Mucosa of stomach (tissue), 1 donor: ENCODE measurements at regions not wholly inside any gene's neighbourhood (a gene's known extent, or its start where the extent isn't known, plus 50 kb on each side); places are given as distances from the start of the nearest gene placed in this dataset.

Experiments used
- H3K27me3 ChIP-seq: one replicate; pipeline ENCODE4 v1.7.0; 2013; ENCODE audit warnings: mild to moderate bottlenecking, low read length; ENCODE audit not compliant: control insufficient read depth, insufficient read depth
- H3K36me3 ChIP-seq: one replicate; pipeline ENCODE4 v1.7.0; 2013; ENCODE audit warnings: low read length; ENCODE audit not compliant: control insufficient read depth, insufficient read depth
- H3K4me1 ChIP-seq: one replicate; pipeline ENCODE4 v1.7.0; 2013; ENCODE audit warnings: mild to moderate bottlenecking, low read length; ENCODE audit not compliant: control insufficient read depth, insufficient read depth
- H3K4me3 ChIP-seq: one replicate; pipeline ENCODE4 v1.7.0; 2013; ENCODE audit warnings: low read length
- H3K9ac ChIP-seq: one replicate; pipeline ENCODE4 v1.7.0; 2013; ENCODE audit warnings: mild to moderate bottlenecking, low read length, moderate library complexity
- H3K9me3 ChIP-seq: one replicate; pipeline ENCODE4 v1.7.0; 2013; ENCODE audit warnings: mild to moderate bottlenecking, low read length, moderate library complexity; ENCODE audit not compliant: control insufficient read depth
- donor health status: Pancreatic carcinoma.

DNA sequence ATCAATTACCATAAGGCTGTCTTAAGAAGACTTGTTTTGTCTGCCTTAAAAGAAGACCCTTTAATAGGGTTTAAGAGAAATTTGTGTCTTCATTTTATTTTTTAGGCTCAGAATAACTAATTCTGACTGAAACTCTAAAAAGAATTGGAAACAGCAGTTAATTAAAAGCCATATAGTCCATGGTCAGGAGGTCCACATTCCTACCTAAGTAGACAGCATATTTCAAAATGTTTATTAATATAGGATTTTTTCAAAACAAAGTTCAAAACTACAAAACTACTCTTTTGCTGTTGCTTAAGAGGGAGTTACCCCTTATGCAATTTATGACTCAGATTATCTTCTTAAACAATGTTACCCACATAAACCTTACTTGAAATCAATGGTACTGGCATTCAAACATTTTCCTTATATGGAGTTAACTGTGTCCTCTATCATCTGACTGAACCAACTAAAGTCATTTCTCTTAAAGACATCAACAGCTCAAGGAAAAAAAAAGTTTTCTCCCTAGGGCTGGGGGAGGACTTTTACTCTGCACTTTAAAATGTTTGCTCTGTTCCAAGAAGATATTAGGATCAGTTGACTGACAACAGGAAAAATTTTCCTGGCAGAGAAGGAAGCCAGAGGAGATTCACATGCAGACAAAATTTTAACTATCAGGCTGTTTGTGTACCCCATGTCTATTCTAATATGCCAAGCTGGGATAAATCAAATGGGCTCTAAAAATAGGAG, 56.8 kb upstream of the NANOGP8 start:
- no peaks in the 10 kb centered on the region for H3K27me3 ChIP-seq
- H3K9ac ChIP-seq = no peak overlapping the region
- no peak overlapping the region for H3K4me3 ChIP-seq
- no peaks in the 10 kb centered on the region for H3K9me3 ChIP-seq
- no peaks in the 10 kb centered on the region for H3K4me1 ChIP-seq
- H3K36me3 ChIP-seq = no peaks in the 10 kb centered on the region

DNA sequence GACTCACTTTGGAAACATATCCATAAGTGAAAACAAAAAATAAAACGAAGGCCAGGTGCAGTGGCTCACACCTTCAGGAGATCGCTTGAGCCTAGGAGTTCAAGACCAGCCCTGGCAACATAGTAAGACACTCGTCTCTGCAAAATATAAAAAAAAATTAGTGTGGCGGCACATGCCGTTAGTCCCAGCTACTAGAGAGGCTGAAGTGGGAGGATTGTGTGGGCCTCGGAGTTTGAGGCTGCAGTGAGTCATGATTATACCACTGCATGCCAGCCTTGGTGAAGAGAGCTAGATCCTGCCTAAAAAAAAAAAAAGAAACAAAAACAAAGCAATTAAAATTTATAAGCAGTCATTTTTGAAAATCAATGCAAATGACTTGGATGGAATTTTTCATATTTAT, 54.7 kb upstream of the NANOGP8 start:
- no peak overlapping the region for H3K4me3 ChIP-seq
- no peak overlapping the region for H3K9ac ChIP-seq
- H3K36me3 ChIP-seq = no peaks in the 10 kb centered on the region
- no peaks in the 10 kb centered on the region for H3K9me3 ChIP-seq
- no peaks in the 10 kb centered on the region for H3K27me3 ChIP-seq
- H3K4me1 ChIP-seq = no peaks in the 10 kb centered on the region

- H3K9ac ChIP-seq = no peak overlapping the region
- no peaks in the 10 kb centered on the region for H3K9me3 ChIP-seq
- H3K4me3 ChIP-seq = no peak overlapping the region
- no peaks in the 10 kb centered on the region for H3K4me1 ChIP-seq
- H3K27me3 ChIP-seq = no peaks in the 10 kb centered on the region
- no peaks in the 10 kb centered on the region for H3K36me3 ChIP-seq
These were observed 52.1 kb upstream of the NANOGP8 start for GRCh38 chr15:35137190-35137574.

DNA sequence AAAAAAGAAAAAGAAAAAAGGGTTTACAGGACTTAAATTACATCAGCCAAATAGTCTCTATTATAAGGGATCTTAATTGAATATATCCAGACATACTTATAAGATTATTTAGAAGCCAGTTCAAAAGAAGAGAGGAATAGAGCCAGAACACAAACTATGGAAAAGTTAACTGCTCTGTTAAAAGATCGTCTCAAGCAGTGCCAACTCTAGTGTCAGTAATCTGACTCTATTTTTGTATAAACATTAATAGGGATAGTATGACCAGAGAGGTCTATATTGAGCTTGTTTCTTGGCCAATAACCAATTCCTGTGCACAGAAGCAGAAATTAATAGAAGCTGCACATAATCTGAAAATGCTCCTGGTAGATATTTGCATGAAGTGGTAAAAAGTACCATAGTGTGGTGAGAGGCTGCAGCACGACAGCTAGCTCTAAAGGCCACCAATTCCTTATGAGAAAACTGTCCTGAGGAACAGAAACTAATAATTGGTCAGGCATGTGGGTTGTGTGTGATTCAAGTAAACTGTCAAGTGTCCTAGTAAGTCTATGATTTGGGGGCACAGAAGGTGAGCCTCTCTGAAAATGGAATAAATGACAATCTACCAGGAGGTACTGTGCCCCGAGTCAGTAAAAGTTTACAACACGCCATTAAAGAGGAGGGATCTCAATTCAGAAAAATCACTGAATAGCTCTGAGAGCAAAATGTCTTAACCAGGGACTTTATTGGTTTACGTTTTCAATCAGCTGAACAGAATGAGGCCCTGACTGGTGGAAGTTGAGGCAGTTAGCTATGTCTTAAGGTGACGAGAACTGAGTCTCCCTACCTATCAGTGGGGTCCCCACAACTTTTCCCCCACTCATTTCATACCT, 51.5 kb upstream of the NANOGP8 start:
- no peaks in the 10 kb centered on the region for H3K36me3 ChIP-seq
- H3K9me3 ChIP-seq = no peaks in the 10 kb centered on the region
- no peak overlapping the region for H3K9ac ChIP-seq
- no peak overlapping the region for H3K4me3 ChIP-seq
- H3K27me3 ChIP-seq = no peaks in the 10 kb centered on the region
- H3K4me1 ChIP-seq = no peaks in the 10 kb centered on the region
